K562 (cell line): ENCODE measurements at regions not wholly inside any gene's neighbourhood (a gene's known extent, or its start where the extent isn't known, plus 50 kb on each side); places are given as distances from the start of the nearest gene placed in this dataset.
A peak's percentile ranks its signal among the peaks of the same experiment; 100 is the strongest.
"Not testable (repeated sequence)": the region's sequence is repeated elsewhere in the genome, so short reads cannot be mapped to it uniquely, and the experiment has no call there.

Experiments
- ATAC-seq: fragments of 200-7000 bp; cut with Tn5 transposase; 3 replicates; pipeline ENCODE4 v1.9.1; 2020; ENCODE audit warnings: moderate library complexity
- BruUV-seq: library from RNA; stranded (reverse); fragments of 400-500 nt; replicated peaks from 2 replicates; lab custom pipeline; 2021; lab: Mats Ljungman, UMichigan
- CTCF ChIA-PET: fragments of 300-600 bp; formaldehyde crosslinking; extraction: SDS; loops from one replicate; lab custom pipeline; 2021; ENCODE audit warnings: low intra/inter-chr PET ratio; lab: Yijun Ruan, JAX
- POLR2A ChIA-PET: fragments of 300-600, 350-650 bp; sonication (Branson Sonifier 250); formaldehyde crosslinking; extraction: SDS; loops from one replicate; lab custom pipeline; 2021; ENCODE audit warnings: antibody characterized with exemption, inconsistent platforms; lab: Yijun Ruan, JAX
- DNase-seq, 4 experiments: peaks; one replicate each; pipeline versions ENCODE4 v3.0.0 to v3.0.0-alpha.2; 2011 to 2018; ENCODE audit warnings: low spot score in 3 of 4, mixed read lengths in 3 of 4; ENCODE audit errors: extremely low read depth in 1 of 4
- FAIRE-seq: peaks from 2 replicates; lab custom pipeline; 2011; peaks lifted over from hg19 to GRCh38; lab: Jason Lieb, UNC
- H2AFZ ChIP-seq: 2 replicates; pipeline ENCODE4 v1.6.0; 2011; ENCODE audit warnings: low read depth, low read length, control low read depth, inconsistent platforms
- H3K27ac ChIP-seq: fragments of 200-600 bp; 3 replicates; pipeline ENCODE4 v1.8.0; 2011; ENCODE audit warnings: low read depth, mild to moderate bottlenecking, control low read depth, inconsistent platforms, low read length, moderate library complexity, mixed read lengths; ENCODE audit errors: extremely low read depth
- H3K27me3 ChIP-seq, 2 experiments: fragments of 300-600 bp in 1 of 2; 2 replicates in 1 of 2; 3 replicates in 1 of 2; pipeline versions ENCODE4 v1.6.0 to v1.8.0; 2011; ENCODE audit warnings: inconsistent platforms in 2 of 2, low read length in 2 of 2, mild to moderate bottlenecking in 1 of 2, mixed read lengths in 1 of 2, moderate library complexity in 1 of 2; ENCODE audit not compliant: control insufficient read depth in 2 of 2, insufficient read depth in 2 of 2
- H3K36me3 ChIP-seq: fragments of 300-600 bp; 3 replicates; pipeline ENCODE4 v1.8.0; 2011; ENCODE audit warnings: mild to moderate bottlenecking, low read length, inconsistent platforms; ENCODE audit not compliant: control insufficient read depth, insufficient read depth
- H3K4me1 ChIP-seq, 2 experiments: fragments of 200-600 bp in 1 of 2; replicated peaks in 1 of 2; 2 replicates in 1 of 2; 3 replicates in 1 of 2; pipeline versions ENCODE4 v1.5.1 to v1.8.0; 2011; ENCODE audit warnings: inconsistent platforms in 2 of 2, low read length in 2 of 2, mild to moderate bottlenecking in 1 of 2, mixed read lengths in 1 of 2, moderate library complexity in 1 of 2; ENCODE audit not compliant: control insufficient read depth in 2 of 2, insufficient read depth in 2 of 2
- H3K4me2 ChIP-seq: 2 replicates; pipeline ENCODE4 v1.6.1; 2011; ENCODE audit warnings: low read length, control low read depth, inconsistent platforms, mixed read lengths; ENCODE audit not compliant: insufficient read depth
- H3K4me3 ChIP-seq: fragments of 200-600 bp; sonication (generic), shearing (Covaris generic); 2 replicates; pipeline ENCODE4 v1.5.1; 2016; ENCODE audit warnings: control low read depth, inconsistent platforms
- H3K79me2 ChIP-seq: fragments of 200-600 bp; 3 replicates; pipeline ENCODE4 v1.8.0; 2011; ENCODE audit warnings: low read length, inconsistent platforms; ENCODE audit not compliant: control insufficient read depth, insufficient read depth
- H3K9ac ChIP-seq, 2 experiments: 2 replicates each; pipeline versions ENCODE4 v1.6.0 to v1.6.1; 2011; ENCODE audit warnings: low read depth in 2 of 2, low read length in 2 of 2, control low read depth in 1 of 2, inconsistent platforms in 1 of 2, mild to moderate bottlenecking in 1 of 2, mixed read lengths in 1 of 2; ENCODE audit not compliant: insufficient read depth in 1 of 2
- H3K9me1 ChIP-seq: one replicate; pipeline ENCODE4 v1.6.0; 2011; ENCODE audit warnings: inconsistent platforms, mild to moderate bottlenecking, low read length, moderate library complexity; ENCODE audit not compliant: control insufficient read depth, insufficient read depth
- H3K9me3 ChIP-seq: replicated peaks from 2 replicates; pipeline ENCODE4 v1.5.1; 2011; ENCODE audit warnings: low read depth, low read length, inconsistent platforms; ENCODE audit not compliant: control insufficient read depth, insufficient read depth
- H4K20me1 ChIP-seq: replicated peaks from 2 replicates; pipeline ENCODE4 v1.6.1; 2011; ENCODE audit warnings: low read length, inconsistent platforms, mixed read lengths; ENCODE audit not compliant: control insufficient read depth, insufficient read depth
- MEF2D ChIP-seq: conservative IDR thresholded peaks from 2 replicates; pipeline ENCODE4 v1.6.1; 2016; ENCODE audit warnings: low read depth, missing genetic modification characterization, missing compliant biosample characterization
- NFIC ChIP-seq: fragments of 450-650 bp; IDR thresholded peaks from 2 replicates; pipeline ENCODE4 v1.6.1; 2017; ENCODE audit warnings: mild to moderate bottlenecking, inconsistent platforms
- WGBS: fragments of 100-300 bp; shearing (Covaris generic); methylation state at CpG from one replicate; pipeline ENCODE4 v1.1.6; 2016; ENCODE audit warnings: low coverage, mixed read lengths; ENCODE audit not compliant: insufficient coverage; ENCODE audit errors: missing lambda C conversion rate; 5-methylcytosine and 5-hydroxymethylcytosine counted together
- in situ Hi-C: fragments of 300-500 bp; cut with MboI; formaldehyde crosslinking; loops from 4 replicates; pipeline ENCODE4 v1.15.0; 2018; ENCODE audit warnings: inconsistent platforms, mixed read lengths
- intact Hi-C: fragments of 100-400 bp; cut with micrococcal nuclease; formaldehyde crosslinking; loops from 2 replicates; pipeline ENCODE4 v1.14.2; 2022
- TF ChIP-seq, protein P1 (sequence below), 2 experiments: fragments of 200-800 bp in 1 of 2; sonication (Bioruptor generic) in 1 of 2; sonication (generic) in 1 of 2; formaldehyde crosslinking in 1 of 2; IDR thresholded peaks in 1 of 2; conservative IDR thresholded peaks in 1 of 2; 2 replicates each; pipeline versions ENCODE4 v1.5.0 to v1.6.1; 2016 to 2020; ENCODE audit warnings: missing compliant biosample characterization in 1 of 2, missing genetic modification characterization in 1 of 2, missing genetic modification reagents in 1 of 2

- 31% methylated on average over 2 of the region's 2 CpGs for WGBS
- Histone ChIP-seq H3K4me1 (no peaks in the 10 kb centered on the region; a peak in 1 of 5 replicates), H3K4me3 (no peak overlapping the region), H3K9me1 (no peaks in the 10 kb centered on the region), H3K79me2 (no peaks in the 10 kb centered on the region), H4K20me1 (no peaks in the 10 kb centered on the region), H3K9ac (no peak overlapping the region), H3K27ac (no peak overlapping the region), H3K27me3 (no peaks in the 10 kb centered on the region), H2AFZ (no peak overlapping the region), H3K36me3 (no peaks in the 10 kb centered on the region), H3K9me3 (peaks cover 4% of the 10 kb centered on the region), H3K4me2 (no peak overlapping the region)
- ChIA-PET POLR2A (interaction anchor here (1.3 kb wide), 1 partner anchor 9 kb away, joined by 3 read pairs; no protein-coding TSS in a partner anchor), CTCF (no interaction called here)
- intact Hi-C loops (no loop called here), in situ Hi-C loops (no loop called here)
- TF ChIP-seq NFIC (no peak), MEF2D (no peak)
- peak; percentile 11 for FAIRE-seq
- no peak for DNase-seq
- no TSS peak for BruUV-seq
- no peak for ATAC-seq
Observed at GRCh38 chr6:27043244-27043643, 204.3 kb upstream of the PRSS16 start.

DNA sequence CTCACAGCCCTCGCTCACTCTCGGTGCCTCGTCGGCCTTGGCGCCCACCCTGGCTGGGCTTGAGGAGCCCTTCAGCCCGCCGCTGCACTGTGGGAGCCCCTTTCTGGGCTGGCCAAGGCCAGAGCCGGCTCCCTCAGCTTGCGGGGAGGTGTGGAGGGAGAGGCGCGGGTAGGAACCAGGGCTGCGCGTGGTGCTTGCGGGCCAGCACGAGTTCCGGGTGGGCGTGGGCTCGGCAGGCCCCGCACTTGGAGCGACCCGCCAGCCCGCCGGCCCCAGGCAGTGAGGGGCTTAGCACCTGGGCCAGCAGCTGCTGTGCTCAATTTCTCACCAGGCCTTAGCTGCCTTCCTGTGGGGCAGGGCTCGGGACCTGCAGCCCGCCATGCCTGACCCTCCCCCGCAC, 202.4 kb upstream of the PRSS16 start:
- H4K20me1 ChIP-seq, DNase-seq, H3K36me3 ChIP-seq, H3K9me1 ChIP-seq, H3K4me3 ChIP-seq, intact Hi-C loops, ATAC-seq, H3K27ac ChIP-seq, H2AFZ ChIP-seq, CTCF ChIA-PET, H3K27me3 ChIP-seq, FAIRE-seq, H3K9ac ChIP-seq, H3K4me2 ChIP-seq, H3K4me1 ChIP-seq, in situ Hi-C loops, H3K79me2 ChIP-seq, BruUV-seq, H3K9me3 ChIP-seq: not testable (repeated sequence)
- TF ChIP-seq, protein P1, sequence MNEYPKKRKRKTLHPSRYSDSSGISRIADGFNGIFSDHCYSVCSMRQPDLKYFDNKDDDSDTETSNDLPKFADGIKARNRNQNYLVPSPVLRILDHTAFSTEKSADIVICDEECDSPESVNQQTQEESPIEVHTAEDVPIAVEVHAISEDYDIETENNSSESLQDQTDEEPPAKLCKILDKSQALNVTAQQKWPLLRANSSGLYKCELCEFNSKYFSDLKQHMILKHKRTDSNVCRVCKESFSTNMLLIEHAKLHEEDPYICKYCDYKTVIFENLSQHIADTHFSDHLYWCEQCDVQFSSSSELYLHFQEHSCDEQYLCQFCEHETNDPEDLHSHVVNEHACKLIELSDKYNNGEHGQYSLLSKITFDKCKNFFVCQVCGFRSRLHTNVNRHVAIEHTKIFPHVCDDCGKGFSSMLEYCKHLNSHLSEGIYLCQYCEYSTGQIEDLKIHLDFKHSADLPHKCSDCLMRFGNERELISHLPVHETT (CRISPR knock-in tag; conservative IDR thresholded peaks at IDR 0.05 in 1 of 2, IDR thresholded peaks at IDR 0.05 in 1 of 2) = 0 out of 4 replicates have a peak, but pooled peaks of 1 of the 2 experiments have one; percentile 28
- WGBS = 66% methylated on average over 14 of the region's 26 CpGs
- POLR2A ChIA-PET = interaction anchor here (1.7 kb wide), 1 partner anchor 9 kb away, joined by 3 read pairs; no protein-coding TSS in a partner anchor
